NCI-H146 treated with DMSO at 0.1 percent for 48 hours (cell line): ENCODE measurements at regions not wholly inside any gene's neighbourhood (a gene's known extent, or its start where the extent isn't known, plus 50 kb on each side); places are given as distances from the start of the nearest gene placed in this dataset.
"Not testable (repeated sequence)": the region's sequence is repeated elsewhere in the genome, so short reads cannot be mapped to it uniquely, and the experiment has no call there.

Source experiments
- DNase-seq: peaks from one replicate; lab custom pipeline; 2025; ENCODE audit not compliant: unreplicated experiment; lab: John Stamatoyannopoulos, UW

GRCh38 chr6:81144346-81144745 is 608.1 kb downstream of the TENT5A start:
- DNase-seq, result no peak

GRCh38 chr6:81138236-81138635 is 614.2 kb downstream of the TENT5A start:
- no peak for DNase-seq

GRCh38 chr6:81130969-81131368 is 621.5 kb downstream of the TENT5A start:
- no peak for DNase-seq

GRCh38 chr6:81130061-81130460 is 622.4 kb downstream of the TENT5A start:
- no peak for DNase-seq

GRCh38 chr6:81128671-81129070 is 623.8 kb downstream of the TENT5A start:
- no peak for DNase-seq

- no peak for DNase-seq
These were observed 626.3 kb downstream of the TENT5A start for GRCh38 chr6:81126150-81126549.

GRCh38 chr6:81120280-81120679 is 632.2 kb downstream of the TENT5A start:
- no peak for DNase-seq

- no peak for DNase-seq
These were observed 646.5 kb downstream of the TENT5A start for GRCh38 chr6:81105998-81106397.

- DNase-seq, result no peak
These were observed 654.2 kb downstream of the TENT5A start for GRCh38 chr6:81098109-81098814.

- not testable (repeated sequence) for DNase-seq
These were observed 656.0 kb downstream of the TENT5A start for GRCh38 chr6:81096464-81096863.

- DNase-seq, result no peak
These were observed 659.4 kb downstream of the TENT5A start for GRCh38 chr6:81093051-81093450.

GRCh38 chr6:81088145-81088544 is 664.3 kb downstream of the TENT5A start:
- DNase-seq, result no peak

GRCh38 chr6:81086991-81087390 is 665.5 kb downstream of the TENT5A start:
- DNase-seq, result no peak

GRCh38 chr6:81085431-81085790 is 667.1 kb downstream of the TENT5A start:
- no peak for DNase-seq

GRCh38 chr6:81084776-81085430 is 667.6 kb downstream of the TENT5A start:
- no peak for DNase-seq

- DNase-seq, result no peak
These were observed 676.5 kb downstream of the TENT5A start for GRCh38 chr6:81075974-81076373.

- no peak for DNase-seq
These were observed 679.2 kb downstream of the TENT5A start for GRCh38 chr6:81073318-81073717.

GRCh38 chr6:81071121-81071520 is 681.4 kb downstream of the TENT5A start:
- DNase-seq, result no peak

GRCh38 chr6:81067057-81067456 is 685.4 kb downstream of the TENT5A start:
- DNase-seq, result no peak

- DNase-seq, result no peak
These were observed 688.6 kb downstream of the TENT5A start for GRCh38 chr6:81063891-81064290.

GRCh38 chr6:81054036-81054435 is 698.4 kb downstream of the TENT5A start:
- DNase-seq, result no peak

GRCh38 chr6:81051952-81052351 is 700.5 kb downstream of the TENT5A start:
- DNase-seq, result no peak
